Pancreas (tissue), 10 donors: ENCODE measurements at regions not wholly inside any gene's neighbourhood (a gene's known extent, or its start where the extent isn't known, plus 50 kb on each side); places are given as distances from the start of the nearest gene placed in this dataset.

Experiments
- ATAC-seq, 4 donors: fragments of 200-7000 bp; cut with Tn5 transposase; one replicate each; pipeline versions ENCODE4 v1.8.0 to v1.9.1; 2020; ENCODE audit warnings: mild to moderate bottlenecking in 4 of 4, moderate library complexity in 4 of 4
- DNase-seq, 6 donors: peaks; one replicate each; pipeline ENCODE4 v3.0.0-alpha.2; 2020
- FAIRE-seq: peaks from 2 replicates; lab custom pipeline; 2012; peaks lifted over from hg19 to GRCh38; lab: Jason Lieb, UNC
- H3K27ac ChIP-seq, 4 donors: fragments of 200-600 bp; sonication (generic); 1 replicate in 3 of 4; 2 replicates in 1 of 4; pipeline versions ENCODE4 v1.5.0 to v1.8.0; 2020
- H3K27me3 ChIP-seq, 4 donors: fragments of 200-600 bp; one replicate each; pipeline ENCODE4 v1.8.0; 2021
- H3K36me3 ChIP-seq, 3 donors: fragments of 200-600 bp; sonication (generic) in 1 of 3; one replicate each; pipeline versions ENCODE4 v1.5.0 to v1.8.0; 2020 to 2021
- H3K4me1 ChIP-seq, 3 donors: fragments of 200-600 bp; one replicate each; pipeline ENCODE4 v1.8.0; 2021
- H3K4me3 ChIP-seq, 4 donors: fragments of 200-600 bp; sonication (generic) in 2 of 4; one replicate each; pipeline versions ENCODE4 v1.5.0 to v1.8.0; 2020 to 2021
- H3K9me3 ChIP-seq, 4 donors: fragments of 200-600 bp; one replicate each; pipeline ENCODE4 v1.8.0; 2021
- CTCF ChIP-seq, 4 donors: fragments of 200-600 bp; sonication (generic) in 3 of 4; IDR thresholded peaks; one replicate each; pipeline versions ENCODE4 v1.5.0 to v1.8.0; 2021; ENCODE audit warnings: antibody characterized with exemption in 4 of 4
- WGBS, 2 donors: extraction: QIAGEN DNeasy Blood & Tissue Kit; methylation state at CpG; one replicate each; pipeline ENCODE4 v1.1.7; 2013; 5-methylcytosine and 5-hydroxymethylcytosine counted together
- intact Hi-C, 3 donors: fragments of 100-400 bp; cut with DNase I; formaldehyde crosslinking; loops; one replicate each; pipeline versions ENCODE4 v1.11.1 to v1.14.2; 2022
- donor health status: healthy with polysubstance abuse.
- donor health status: DM: no; HTN: no; CAD: no; lungs with moderate emphysema.
- donor health status: DM: no; HTN: no; CAD: no.
- donor health status: control.
- donor health status: control.
- donor health status: Bipolar disorder and iron deficiency.
- donor health status: DM: yes; HTN: yes; CAD: no.
- donor health status: DM: no; HTN: no; CAD: no.
- donor health status: DM: no; HTN: no; CAD: no.
- donor health status: DM: yes; HTN: yes; CAD: no.

DNA sequence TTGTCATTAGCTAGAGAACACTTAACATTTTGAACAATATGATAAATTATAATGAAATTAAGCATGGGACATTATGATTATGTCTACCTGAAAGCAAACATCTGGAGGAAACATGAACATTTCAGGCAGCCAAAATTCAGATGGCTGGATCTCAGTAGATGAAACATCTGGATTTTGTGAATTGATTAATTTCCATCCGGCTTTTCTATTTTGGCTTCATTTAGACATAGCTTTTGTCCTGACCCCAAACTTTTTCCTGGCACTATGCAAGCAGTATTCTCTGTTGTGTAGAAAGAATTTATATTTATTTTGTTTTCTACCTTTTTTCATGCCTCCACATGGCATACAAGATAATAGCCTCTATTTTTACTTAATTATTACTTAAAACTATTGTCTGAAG, 186.3 kb downstream of the OGFRL1 start:
- Histone ChIP-seq H3K9me3 (no peaks in the 10 kb centered on the region), H3K4me1 (no peaks in the 10 kb centered on the region), H3K27me3 (no peaks in the 10 kb centered on the region), H3K27ac (no peak overlapping the region), H3K36me3 (no peaks in the 10 kb centered on the region), H3K4me3 (no peak overlapping the region)
- TF ChIP-seq CTCF (IDR thresholded peaks at IDR 0.05): no peak
- intact Hi-C loops: no loop called here
- WGBS, 2 donors: 52 to 74% methylated on average over 1 of the region's 1 CpG
- no peak for FAIRE-seq
- no peak for ATAC-seq
- DNase-seq: no peak

DNA sequence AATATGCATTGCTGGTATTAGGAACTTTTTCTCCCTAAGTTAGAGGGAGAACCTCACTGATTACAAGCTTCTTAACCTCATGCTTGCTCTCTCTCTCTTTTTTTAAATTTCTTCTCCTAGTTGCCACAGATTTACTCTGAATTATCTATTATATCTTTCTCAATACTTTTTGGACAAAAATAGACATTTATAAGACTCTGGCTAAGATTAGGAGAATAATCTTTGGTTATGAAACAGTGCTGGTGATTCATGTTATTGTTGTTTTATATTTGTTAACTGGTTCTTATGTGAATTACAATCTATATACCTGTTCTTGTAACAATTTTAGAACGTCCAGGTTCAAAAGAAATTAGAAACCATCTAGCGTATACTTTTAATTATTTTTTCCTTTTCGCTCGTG, 187.8 kb downstream of the OGFRL1 start:
- Histone ChIP-seq H3K27me3 (no peaks in the 10 kb centered on the region), H3K4me1 (no peaks in the 10 kb centered on the region), H3K4me3 (no peak overlapping the region), H3K9me3 (no peaks in the 10 kb centered on the region), H3K36me3 (no peaks in the 10 kb centered on the region), H3K27ac (no peak overlapping the region)
- 58 to 68% methylated on average over 4 of the region's 4 CpGs for WGBS, 2 donors
- intact Hi-C loops: no loop called here
- no peak for DNase-seq
- no peak for TF ChIP-seq CTCF (IDR thresholded peaks at IDR 0.05)
- peak; percentile 64 for FAIRE-seq
- ATAC-seq: no peak

DNA sequence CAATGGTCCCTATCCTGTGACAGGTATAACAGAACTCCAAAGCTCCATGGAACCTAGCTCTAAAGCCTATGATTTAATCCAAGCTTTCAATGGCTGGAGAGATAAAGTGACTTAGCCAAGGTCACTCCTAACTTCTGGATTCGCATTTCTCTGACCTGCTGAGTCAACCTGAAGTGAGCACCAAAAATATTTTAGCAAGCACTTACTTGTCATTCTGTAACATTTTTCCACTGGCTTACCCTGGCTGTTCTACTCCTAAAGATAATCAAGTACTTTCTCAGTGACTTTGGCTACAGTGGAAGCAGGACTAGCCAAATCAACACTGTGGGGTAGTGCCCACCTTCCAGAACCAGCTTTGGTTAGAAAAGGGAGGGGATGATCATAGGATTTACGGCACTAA, 188.3 kb downstream of the OGFRL1 start:
- 49 to 64% methylated on average over 2 of the region's 2 CpGs for WGBS, 2 donors
- ATAC-seq: no peak
- Histone ChIP-seq H3K4me1 (no peaks in the 10 kb centered on the region), H3K4me3 (no peak overlapping the region), H3K9me3 (no peaks in the 10 kb centered on the region), H3K27ac (no peak overlapping the region), H3K27me3 (no peaks in the 10 kb centered on the region), H3K36me3 (no peaks in the 10 kb centered on the region)
- intact Hi-C loops: no loop called here
- no peak for FAIRE-seq
- no peak for DNase-seq
- no peak for TF ChIP-seq CTCF (IDR thresholded peaks at IDR 0.05)

DNA sequence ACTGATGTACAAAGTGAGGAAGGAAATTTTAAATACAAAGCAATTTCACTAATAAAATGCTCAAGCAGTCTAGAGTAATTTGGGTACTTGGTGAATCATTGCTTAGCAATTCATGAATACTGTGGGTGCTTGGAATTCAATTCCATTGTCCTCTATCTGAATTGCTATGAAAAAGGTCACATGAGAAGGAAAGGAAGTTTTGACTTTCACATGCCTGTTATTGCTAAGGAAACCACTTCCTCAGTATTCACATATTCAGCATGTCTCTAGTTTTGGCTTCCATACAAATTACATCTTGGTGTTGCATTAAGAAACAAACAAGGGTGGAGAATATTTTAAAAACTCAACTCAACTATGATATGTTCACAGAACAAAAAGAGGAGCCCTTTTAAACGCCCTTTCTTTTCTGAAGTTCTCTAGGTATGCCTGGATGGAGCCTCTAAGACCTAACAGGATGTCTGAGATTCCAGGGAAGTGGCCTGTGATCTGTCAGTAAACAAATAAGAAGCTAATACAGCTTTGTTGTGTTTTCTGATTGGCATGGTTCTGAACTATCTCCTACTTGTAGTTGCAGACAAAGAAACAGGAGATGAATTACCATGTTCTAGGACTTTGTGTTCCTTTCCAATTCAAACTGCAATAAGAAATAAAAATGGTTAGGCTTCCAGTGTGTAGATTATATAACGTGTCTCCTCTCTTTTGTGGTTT, 190.4 kb downstream of the OGFRL1 start:
- no peak overlapping the region for H3K4me3 ChIP-seq
- DNase-seq (no peak), ATAC-seq (peak in 3 of 4 donors; percentile 48 to 69 (median 67)), FAIRE-seq (peak; percentile 73)
- no peak overlapping the region for H3K27ac ChIP-seq
- no peaks in the 10 kb centered on the region for H3K36me3 ChIP-seq
- H3K9me3 ChIP-seq: no peaks in the 10 kb centered on the region
- no peaks in the 10 kb centered on the region for H3K4me1 ChIP-seq
- intact Hi-C loops: no loop called here
- H3K27me3 ChIP-seq: no peaks in the 10 kb centered on the region
- no peak for TF ChIP-seq CTCF (IDR thresholded peaks at IDR 0.05)
- WGBS, 2 donors: 60% methylated on average over 2 of the region's 2 CpGs

DNA sequence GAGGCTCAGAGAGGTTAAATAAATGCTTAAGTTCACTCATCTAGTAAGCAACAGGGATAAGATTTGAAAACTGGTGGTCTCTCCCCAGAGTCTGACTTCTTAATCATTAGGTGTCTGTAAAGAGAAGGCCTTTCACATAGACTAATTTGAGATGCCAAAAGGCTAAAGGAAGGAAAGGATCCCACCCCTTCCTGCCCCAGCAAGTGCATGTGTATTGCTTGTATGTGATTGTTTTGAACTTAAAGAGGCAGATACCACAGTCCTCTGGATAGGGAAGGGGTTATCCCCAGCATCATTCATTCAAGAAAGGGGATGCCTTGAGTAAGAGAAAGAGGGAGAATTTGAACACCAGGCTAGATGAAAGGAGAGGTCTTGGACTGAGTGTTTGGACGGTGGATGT, 192.0 kb downstream of the OGFRL1 start:
- no peaks in the 10 kb centered on the region for H3K36me3 ChIP-seq
- no peaks in the 10 kb centered on the region for H3K27me3 ChIP-seq
- intact Hi-C loops: loop anchor here in 1 of 3 donors (10.0 kb wide), 1 partner anchor 86 kb away; no protein-coding TSS in a partner anchor
- H3K9me3 ChIP-seq: no peaks in the 10 kb centered on the region
- DNase-seq (no peak), ATAC-seq (no peak), FAIRE-seq (no peak)
- no peak for TF ChIP-seq CTCF (IDR thresholded peaks at IDR 0.05)
- no peak overlapping the region for H3K27ac ChIP-seq
- WGBS, 2 donors: 58 to 72% methylated on average over 1 of the region's 1 CpG
- no peak overlapping the region for H3K4me3 ChIP-seq
- H3K4me1 ChIP-seq: no peaks in the 10 kb centered on the region
